Smooth muscle cell (in vitro differentiated cells): ENCODE measurements at regions not wholly inside any gene's neighbourhood (a gene's known extent, or its start where the extent isn't known, plus 50 kb on each side); places are given as distances from the start of the nearest gene placed in this dataset.
"Not testable (repeated sequence)": the region's sequence is repeated elsewhere in the genome, so short reads cannot be mapped to it uniquely, and the experiment has no call there.

ENCODE experiments used
- DNase-seq: peaks from one replicate; lab custom pipeline; 2025; ENCODE audit not compliant: unreplicated experiment; lab: John Stamatoyannopoulos, UW
- H2AFZ ChIP-seq: fragments of 200-600 bp; sonication (generic); 2 replicates; pipeline ENCODE4 v1.6.0; 2016; ENCODE audit warnings: antibody characterized with exemption, low read depth, mild to moderate bottlenecking
- H3F3A ChIP-seq: fragments of 200-600 bp; sonication (generic); 2 replicates; pipeline ENCODE4 v1.6.0; 2017; ENCODE audit warnings: antibody characterized with exemption, low read depth
- H3K27ac ChIP-seq: fragments of 200-600 bp; sonication (generic); 2 replicates; pipeline ENCODE4 v1.5.1; 2016; ENCODE audit warnings: low read depth, mild to moderate bottlenecking
- H3K27me3 ChIP-seq: fragments of 200-600 bp; sonication (generic); 2 replicates; pipeline ENCODE4 v1.6.1; 2016; ENCODE audit warnings: low read depth, mild to moderate bottlenecking
- H3K36me3 ChIP-seq: fragments of 200-600 bp; sonication (generic); 2 replicates; pipeline ENCODE4 v1.5.1; 2016; ENCODE audit warnings: low read depth
- H3K4me1 ChIP-seq: fragments of 200-600 bp; sonication (generic); 2 replicates; pipeline ENCODE4 v1.5.1; 2016; ENCODE audit warnings: low read depth
- H3K4me2 ChIP-seq: fragments of 200-600 bp; sonication (generic); 2 replicates; pipeline ENCODE4 v1.6.0; 2016; ENCODE audit warnings: mild to moderate bottlenecking
- H3K4me3 ChIP-seq: fragments of 200-600 bp; sonication (generic); 2 replicates; pipeline ENCODE4 v1.5.1; 2016; ENCODE audit warnings: mild to moderate bottlenecking
- H3K79me2 ChIP-seq: fragments of 200-600 bp; sonication (generic); 2 replicates; pipeline ENCODE4 v1.6.0; 2016; ENCODE audit warnings: low read depth, mild to moderate bottlenecking
- H3K9ac ChIP-seq: fragments of 200-600 bp; sonication (generic); 2 replicates; pipeline ENCODE4 v1.6.0; 2016; ENCODE audit warnings: low read depth
- H3K9me3 ChIP-seq: fragments of 200-600 bp; sonication (generic); replicated peaks from 2 replicates; pipeline ENCODE4 v1.5.1; 2016; ENCODE audit warnings: low read depth
- H4K20me1 ChIP-seq: fragments of 200-600 bp; sonication (generic); 2 replicates; pipeline ENCODE4 v1.6.0; 2016; ENCODE audit warnings: low read depth
- WGBS: methylation state at CpG from one replicate; pipeline ENCODE4 v1.1.7; 2016; ENCODE audit warnings: low lambda C conversion rate; 5-methylcytosine and 5-hydroxymethylcytosine counted together

- not testable (repeated sequence) for H3K9me3 ChIP-seq, H3K36me3 ChIP-seq, H4K20me1 ChIP-seq, H3K27me3 ChIP-seq, H3K27ac ChIP-seq, H2AFZ ChIP-seq, H3K4me2 ChIP-seq, DNase-seq, H3F3A ChIP-seq, H3K79me2 ChIP-seq, H3K4me3 ChIP-seq, H3K9ac ChIP-seq, H3K4me1 ChIP-seq
- WGBS, result 74% methylated on average over 4 of the region's 4 CpGs
Observed at GRCh38 chr1:807699-808390, 115.9 kb upstream of the SAMD11 start.

DNA sequence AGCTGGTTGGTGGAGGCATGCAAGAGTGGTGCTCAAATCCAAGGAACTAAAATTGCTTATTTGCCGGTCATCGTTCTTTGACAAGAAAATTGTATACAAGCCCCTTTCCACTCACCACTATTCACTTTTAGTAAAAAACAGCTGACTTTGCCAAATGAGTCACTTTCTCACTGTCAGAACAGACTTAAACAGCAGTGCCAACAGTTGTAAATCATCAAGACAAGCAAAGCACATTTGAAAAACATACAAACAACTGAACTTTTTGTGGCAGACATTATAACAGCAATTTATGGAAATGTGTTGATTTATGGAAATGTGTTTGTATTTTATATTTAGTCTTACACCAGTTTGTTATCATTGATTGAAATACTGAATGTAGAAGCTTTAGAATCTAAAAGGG is 112.8 kb upstream of the SAMD11 start:
- H3K4me2 ChIP-seq, H3K9me3 ChIP-seq, H3K4me1 ChIP-seq, H3K27me3 ChIP-seq, H3K27ac ChIP-seq, H4K20me1 ChIP-seq, DNase-seq, H3K9ac ChIP-seq, H3F3A ChIP-seq, H2AFZ ChIP-seq, H3K4me3 ChIP-seq, H3K79me2 ChIP-seq, H3K36me3 ChIP-seq: not testable (repeated sequence)
- WGBS, result 23% methylated on average over 2 of the region's 2 CpGs

GRCh38 chr1:812535-813127 is 111.1 kb upstream of the SAMD11 start:
- WGBS, result 94% methylated on average over 5 of the region's 5 CpGs
- not testable (repeated sequence) for H3K4me3 ChIP-seq, H3K9ac ChIP-seq, H3K4me2 ChIP-seq, H3K79me2 ChIP-seq, H3F3A ChIP-seq, H2AFZ ChIP-seq, H3K27me3 ChIP-seq, H3K36me3 ChIP-seq, H3K9me3 ChIP-seq, DNase-seq, H4K20me1 ChIP-seq, H3K27ac ChIP-seq, H3K4me1 ChIP-seq

DNA sequence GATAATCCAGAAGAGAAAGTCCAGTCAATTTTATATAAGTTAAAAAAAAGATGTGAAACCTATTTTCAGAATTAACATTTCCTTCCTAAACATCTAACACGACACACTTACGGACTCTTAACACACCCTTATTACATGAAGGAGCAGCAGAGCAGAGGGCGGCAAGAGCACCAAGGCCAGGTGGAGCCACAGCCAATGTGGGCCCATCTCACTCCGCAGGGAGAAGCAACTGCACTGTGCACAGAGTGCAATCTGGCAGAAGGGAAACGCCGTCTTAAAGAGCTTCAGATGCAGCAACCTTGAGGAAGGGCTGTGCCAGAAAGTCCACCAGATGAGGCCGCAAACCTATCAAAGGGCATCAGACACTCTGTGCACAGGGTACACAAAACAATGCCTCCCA is 109.2 kb upstream of the SAMD11 start:
- not testable (repeated sequence) for H3K79me2 ChIP-seq, H3K4me1 ChIP-seq, H3K9ac ChIP-seq, H3F3A ChIP-seq, H3K27ac ChIP-seq, H2AFZ ChIP-seq, H3K4me3 ChIP-seq, H3K27me3 ChIP-seq, H3K9me3 ChIP-seq, H3K36me3 ChIP-seq, H4K20me1 ChIP-seq, H3K4me2 ChIP-seq, DNase-seq
- 94% methylated on average over 5 of the region's 7 CpGs for WGBS

GRCh38 chr1:815147-815922 is 108.4 kb upstream of the SAMD11 start:
- not testable (repeated sequence) for H3F3A ChIP-seq, H2AFZ ChIP-seq, H3K79me2 ChIP-seq, H3K27me3 ChIP-seq, H3K27ac ChIP-seq, H3K4me3 ChIP-seq, H3K9ac ChIP-seq, DNase-seq, H3K36me3 ChIP-seq, H3K4me1 ChIP-seq, H3K4me2 ChIP-seq, H3K9me3 ChIP-seq
- H4K20me1 ChIP-seq, result peaks cover 12% of the 10 kb centered on the region
- WGBS, result 97% methylated on average over 4 of the region's 4 CpGs

DNA sequence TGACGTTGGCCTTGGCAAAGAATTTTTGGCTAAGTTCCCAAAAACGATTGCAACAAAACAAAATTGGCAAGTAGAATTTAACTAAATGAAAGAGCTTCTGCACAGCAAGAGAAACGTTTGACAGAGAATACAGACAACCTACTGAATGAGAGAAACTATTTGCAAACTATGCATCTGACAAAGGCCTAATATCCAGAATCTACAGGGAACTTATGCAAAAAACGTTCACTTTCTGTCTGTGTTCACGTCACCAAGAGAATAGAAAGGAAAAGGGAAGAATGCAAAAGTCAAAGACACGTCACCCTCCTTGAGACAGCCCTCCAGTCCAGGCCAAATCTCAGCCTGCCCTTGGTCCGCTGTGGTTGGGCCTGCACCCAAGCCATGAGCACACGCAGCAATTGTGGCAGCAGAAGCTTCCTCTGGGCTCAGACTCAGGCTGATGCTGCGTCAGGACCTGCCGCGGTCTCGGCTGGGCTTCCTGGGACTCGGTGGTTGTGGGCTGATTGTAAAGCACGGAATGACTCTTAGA is 106.6 kb upstream of the SAMD11 start:
- H3K9ac ChIP-seq, H3K4me1 ChIP-seq, H3K4me3 ChIP-seq, H3K79me2 ChIP-seq, H3K9me3 ChIP-seq, H3F3A ChIP-seq, H3K27me3 ChIP-seq, DNase-seq, H3K4me2 ChIP-seq, H3K27ac ChIP-seq, H3K36me3 ChIP-seq, H2AFZ ChIP-seq: not testable (repeated sequence)
- WGBS, result 80% methylated on average over 7 of the region's 14 CpGs
- H4K20me1 ChIP-seq, result peaks cover 21% of the 10 kb centered on the region

- not testable (repeated sequence) for H3F3A ChIP-seq, H3K4me2 ChIP-seq, H3K4me1 ChIP-seq, H3K9me3 ChIP-seq, H3K9ac ChIP-seq, H3K79me2 ChIP-seq, DNase-seq, H3K27ac ChIP-seq, H3K27me3 ChIP-seq, H3K4me3 ChIP-seq, H2AFZ ChIP-seq, H3K36me3 ChIP-seq
- peaks cover 26% of the 10 kb centered on the region for H4K20me1 ChIP-seq
- 90% methylated on average over 15 of the region's 20 CpGs for WGBS
Observed at GRCh38 chr1:817658-818617, 105.8 kb upstream of the SAMD11 start.
